Peyer's patch (tissue), 4 donors: ENCODE measurements at regions not wholly inside any gene's neighbourhood (a gene's known extent, or its start where the extent isn't known, plus 50 kb on each side); places are given as distances from the start of the nearest gene placed in this dataset.

ENCODE experiments used
- DNase-seq, 3 donors: peaks; one replicate each; pipeline ENCODE4 v3.0.0-alpha.2; 2017 to 2019
- H3K27ac ChIP-seq, 4 donors: fragments of 200-600 bp; sonication (generic); one replicate each; pipeline ENCODE4 v1.5.1; 2016 to 2019
- H3K27me3 ChIP-seq, 2 donors: fragments of 200-600 bp; sonication (generic); one replicate each; pipeline ENCODE4 v1.5.1; 2019
- H3K36me3 ChIP-seq, 3 donors: fragments of 200-600 bp; sonication (generic); one replicate each; pipeline ENCODE4 v1.5.1; 2016 to 2019
- H3K4me1 ChIP-seq, 4 donors: fragments of 200-600 bp; sonication (generic); one replicate each; pipeline ENCODE4 v1.5.1; 2016 to 2019
- H3K4me3 ChIP-seq, 4 donors: fragments of 200-600 bp; sonication (generic); 1 replicate in 3 of 4; 2 replicates in 1 of 4; pipeline ENCODE4 v1.5.1; 2016 to 2019; ENCODE audit warnings: mild to moderate bottlenecking in 1 of 4
- H3K9me3 ChIP-seq, 4 donors: fragments of 200-600 bp; sonication (generic); one replicate each; pipeline ENCODE4 v1.5.1; 2016 to 2019; ENCODE audit warnings: mild to moderate bottlenecking in 1 of 4
- POLR2A ChIP-seq, 2 donors: fragments of 450-650 bp; IDR thresholded peaks; one replicate each; pipeline ENCODE4 v1.5.1; 2017; ENCODE audit warnings: antibody characterized with exemption in 2 of 2, mild to moderate bottlenecking in 2 of 2, moderate library complexity in 2 of 2
- TF ChIP-seq, protein P1 (sequence below), 6 experiments: fragments of 450-650 bp in 4 of 6; fragments of 200-600 bp in 2 of 6; sonication (generic) in 1 of 6; IDR thresholded peaks; one replicate each; pipeline ENCODE4 v1.5.1; 2017 to 2019; ENCODE audit warnings: antibody characterized with exemption in 6 of 6, mild to moderate bottlenecking in 3 of 6, moderate library complexity in 1 of 6

DNA sequence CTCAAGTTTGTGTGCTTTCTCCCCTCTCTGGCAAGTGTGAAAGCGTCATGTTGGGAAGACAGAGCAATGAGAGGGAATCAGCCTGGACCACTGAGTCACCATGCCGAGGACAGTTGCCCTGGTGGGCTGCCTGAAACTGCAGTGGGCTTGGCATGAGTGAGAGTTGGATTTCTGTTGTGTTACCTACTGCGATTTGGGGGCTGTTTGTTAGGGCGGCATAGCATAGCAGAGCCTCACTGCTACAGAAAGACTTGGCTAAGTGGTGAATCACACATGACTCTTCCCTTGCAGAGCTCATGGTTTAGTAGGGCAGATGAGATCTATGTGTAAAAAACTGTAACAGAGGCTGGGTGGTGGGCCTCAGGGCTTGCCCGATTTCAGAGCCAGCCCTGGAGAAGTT, 324.6 kb downstream of the C16orf95 start:
- DNase-seq = no peak
- Histone ChIP-seq H3K27ac (no peak overlapping the region), H3K4me1 (no peaks in the 10 kb centered on the region), H3K4me3 (no peak overlapping the region), H3K36me3 (no peaks in the 10 kb centered on the region), H3K9me3 (no peaks in the 10 kb centered on the region), H3K27me3 (no peaks in the 10 kb centered on the region)
- TF ChIP-seq POLR2A (IDR thresholded peaks at IDR 0.05) = no peak
- TF ChIP-seq, protein P1, sequence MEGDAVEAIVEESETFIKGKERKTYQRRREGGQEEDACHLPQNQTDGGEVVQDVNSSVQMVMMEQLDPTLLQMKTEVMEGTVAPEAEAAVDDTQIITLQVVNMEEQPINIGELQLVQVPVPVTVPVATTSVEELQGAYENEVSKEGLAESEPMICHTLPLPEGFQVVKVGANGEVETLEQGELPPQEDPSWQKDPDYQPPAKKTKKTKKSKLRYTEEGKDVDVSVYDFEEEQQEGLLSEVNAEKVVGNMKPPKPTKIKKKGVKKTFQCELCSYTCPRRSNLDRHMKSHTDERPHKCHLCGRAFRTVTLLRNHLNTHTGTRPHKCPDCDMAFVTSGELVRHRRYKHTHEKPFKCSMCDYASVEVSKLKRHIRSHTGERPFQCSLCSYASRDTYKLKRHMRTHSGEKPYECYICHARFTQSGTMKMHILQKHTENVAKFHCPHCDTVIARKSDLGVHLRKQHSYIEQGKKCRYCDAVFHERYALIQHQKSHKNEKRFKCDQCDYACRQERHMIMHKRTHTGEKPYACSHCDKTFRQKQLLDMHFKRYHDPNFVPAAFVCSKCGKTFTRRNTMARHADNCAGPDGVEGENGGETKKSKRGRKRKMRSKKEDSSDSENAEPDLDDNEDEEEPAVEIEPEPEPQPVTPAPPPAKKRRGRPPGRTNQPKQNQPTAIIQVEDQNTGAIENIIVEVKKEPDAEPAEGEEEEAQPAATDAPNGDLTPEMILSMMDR (IDR thresholded peaks at IDR 0.05) = no peak

DNA sequence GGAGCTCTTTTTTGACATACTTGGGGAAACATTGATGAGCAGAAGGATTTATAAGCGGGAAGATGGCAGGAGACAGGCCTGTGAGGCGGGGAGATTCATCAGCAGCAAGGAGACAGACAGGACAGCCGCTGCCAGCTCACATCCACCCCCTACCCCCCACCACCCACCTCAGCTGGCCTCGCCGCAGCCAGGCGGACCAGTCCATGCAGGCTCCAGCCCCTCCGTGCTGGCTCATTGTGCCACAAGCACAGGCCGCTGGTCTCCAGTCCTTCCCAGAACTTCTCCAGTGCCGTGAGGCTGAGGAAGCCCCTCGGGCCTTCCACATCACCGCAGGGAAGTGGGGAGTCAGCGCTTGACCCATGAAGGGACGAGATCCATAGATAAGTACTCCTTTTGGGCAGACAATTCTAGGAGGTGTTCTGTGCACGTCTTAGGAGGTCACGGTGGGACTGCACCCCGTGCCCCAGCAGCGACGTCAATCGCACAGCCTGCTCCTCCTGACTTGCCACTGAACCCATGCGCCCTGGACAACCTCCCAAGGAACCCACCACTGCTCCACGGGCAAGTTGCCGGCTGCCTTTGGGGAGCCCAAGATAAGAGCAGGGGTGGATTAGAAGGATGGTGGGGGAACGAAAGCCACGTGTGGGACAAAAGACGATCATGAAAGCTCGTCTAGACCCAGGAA, 323.6 kb downstream of the C16orf95 start:
- Histone ChIP-seq H3K4me3 (no peak overlapping the region), H3K4me1 (no peaks in the 10 kb centered on the region), H3K36me3 (no peaks in the 10 kb centered on the region), H3K27me3 (no peaks in the 10 kb centered on the region), H3K27ac (no peak overlapping the region), H3K9me3 (no peaks in the 10 kb centered on the region)
- no peak for DNase-seq
- no peak for TF ChIP-seq POLR2A (IDR thresholded peaks at IDR 0.05)
- TF ChIP-seq, protein P1 (IDR thresholded peaks at IDR 0.05) = no peak

DNA sequence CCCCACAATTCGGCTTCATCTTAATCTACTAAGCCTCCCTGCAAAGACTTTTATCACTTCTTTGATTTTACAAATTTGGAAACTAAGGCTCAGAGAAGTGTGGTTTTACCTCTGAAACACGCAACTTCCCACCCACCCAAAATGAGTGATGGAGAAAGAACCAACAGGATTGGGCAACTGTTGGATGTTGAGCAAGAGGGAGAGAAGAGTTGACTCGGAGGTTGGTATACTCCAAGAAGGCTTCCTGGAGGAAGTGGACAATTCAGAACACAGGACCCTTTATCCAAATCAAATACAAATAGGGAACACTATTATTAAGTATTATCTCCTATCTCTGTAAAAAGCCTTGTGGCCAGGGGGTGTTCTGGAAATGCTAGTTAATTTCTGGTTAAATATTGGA, 323.0 kb downstream of the C16orf95 start:
- Histone ChIP-seq H3K4me1 (no peaks in the 10 kb centered on the region), H3K4me3 (no peak overlapping the region), H3K9me3 (no peaks in the 10 kb centered on the region), H3K36me3 (no peaks in the 10 kb centered on the region), H3K27ac (no peak overlapping the region), H3K27me3 (no peaks in the 10 kb centered on the region)
- DNase-seq = no peak
- TF ChIP-seq, protein P1 (IDR thresholded peaks at IDR 0.05) = no peak
- TF ChIP-seq POLR2A (IDR thresholded peaks at IDR 0.05) = no peak

DNA sequence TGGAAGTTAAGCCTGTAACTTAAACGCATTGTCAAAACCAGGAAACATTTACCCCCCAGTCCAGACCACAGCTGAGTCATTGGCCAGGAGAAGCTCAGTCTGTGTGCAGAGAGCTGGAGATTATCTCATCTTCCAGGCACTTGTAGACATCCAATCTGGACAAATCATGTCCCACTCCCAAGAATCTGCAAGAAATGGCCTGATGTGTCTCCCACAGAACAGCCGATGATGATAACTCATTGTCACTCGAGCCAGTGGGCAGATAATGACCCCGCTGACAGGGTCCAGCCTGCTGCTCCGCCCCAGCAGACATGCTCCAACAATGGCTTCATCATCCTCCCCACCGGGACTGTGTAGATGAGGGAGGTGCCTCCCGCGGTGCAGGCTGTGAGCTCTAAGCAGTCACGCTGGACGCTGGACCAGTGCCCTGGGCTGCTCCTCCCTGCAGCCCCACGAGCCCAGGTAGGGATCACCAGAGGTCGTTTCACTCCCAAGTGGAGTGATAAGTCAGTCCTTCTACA, 322.5 kb downstream of the C16orf95 start:
- Histone ChIP-seq H3K27ac (no peak overlapping the region), H3K4me1 (no peaks in the 10 kb centered on the region), H3K4me3 (no peak overlapping the region), H3K9me3 (no peaks in the 10 kb centered on the region), H3K36me3 (no peaks in the 10 kb centered on the region), H3K27me3 (no peaks in the 10 kb centered on the region)
- no peak for DNase-seq
- TF ChIP-seq, protein P1 (IDR thresholded peaks at IDR 0.05) = no peak
- no peak for TF ChIP-seq POLR2A (IDR thresholded peaks at IDR 0.05)

DNA sequence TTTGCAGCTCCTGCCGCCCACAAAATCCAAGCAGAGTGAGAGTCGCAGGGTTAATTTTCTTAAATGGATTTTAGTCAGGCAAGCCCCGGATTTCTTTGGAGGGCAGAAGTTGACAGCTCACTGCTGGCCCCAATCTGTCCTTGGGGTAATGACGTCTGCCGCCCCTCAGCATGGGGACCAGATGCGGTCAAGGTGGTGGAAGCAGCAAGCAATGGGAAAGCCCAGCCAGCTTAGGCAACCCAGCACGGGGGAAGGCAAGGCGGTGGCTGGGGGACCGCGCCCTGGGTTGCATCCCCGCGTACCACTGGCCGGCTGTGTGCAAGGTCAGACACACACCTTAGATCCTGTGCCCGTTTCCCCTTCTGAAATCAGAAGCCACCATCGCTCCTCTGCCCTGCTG, 321.7 kb downstream of the C16orf95 start:
- DNase-seq = no peak
- Histone ChIP-seq H3K4me1 (no peaks in the 10 kb centered on the region), H3K36me3 (no peaks in the 10 kb centered on the region), H3K9me3 (no peaks in the 10 kb centered on the region), H3K27me3 (no peaks in the 10 kb centered on the region), H3K27ac (no peak overlapping the region), H3K4me3 (no peak overlapping the region)
- TF ChIP-seq, protein P1 (IDR thresholded peaks at IDR 0.05) = no peak
- no peak for TF ChIP-seq POLR2A (IDR thresholded peaks at IDR 0.05)
